ENCODE measurements at regions not wholly inside any gene's neighbourhood (a gene's known extent, or its start where the extent isn't known, plus 50 kb on each side); places are given as distances from the start of the nearest gene placed in this dataset.

DNA sequence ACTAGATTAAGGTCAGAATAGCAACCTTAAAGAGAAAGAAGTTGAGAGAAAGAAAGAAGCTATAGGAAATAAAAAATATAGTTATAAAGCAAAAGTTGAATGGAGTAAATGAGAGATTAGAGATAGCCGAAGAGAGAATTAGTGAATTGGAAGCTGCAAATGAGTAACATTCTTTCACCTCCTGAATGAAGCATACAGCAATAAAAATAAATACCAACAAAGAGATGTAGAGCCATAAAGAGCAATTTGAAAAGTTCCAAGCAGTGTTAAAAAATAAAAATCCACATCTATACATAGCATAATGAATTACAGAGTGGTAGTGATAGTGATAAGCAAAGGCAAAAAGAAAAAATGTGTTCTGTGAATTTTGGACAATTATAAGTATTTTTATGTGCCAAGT, 177.9 kb downstream of the VRK1 start:
- TF ChIP-seq KLF11 (CRISPR knock-in tag; IDR thresholded peaks at IDR 0.05) (no peak), ZNF24 (IDR thresholded peaks at IDR 0.05) (no peak)

Data from HepG2 (cell line).